ENCODE measurements at regions not wholly inside any gene's neighbourhood (a gene's known extent, or its start where the extent isn't known, plus 50 kb on each side); places are given as distances from the start of the nearest gene placed in this dataset.

DNA sequence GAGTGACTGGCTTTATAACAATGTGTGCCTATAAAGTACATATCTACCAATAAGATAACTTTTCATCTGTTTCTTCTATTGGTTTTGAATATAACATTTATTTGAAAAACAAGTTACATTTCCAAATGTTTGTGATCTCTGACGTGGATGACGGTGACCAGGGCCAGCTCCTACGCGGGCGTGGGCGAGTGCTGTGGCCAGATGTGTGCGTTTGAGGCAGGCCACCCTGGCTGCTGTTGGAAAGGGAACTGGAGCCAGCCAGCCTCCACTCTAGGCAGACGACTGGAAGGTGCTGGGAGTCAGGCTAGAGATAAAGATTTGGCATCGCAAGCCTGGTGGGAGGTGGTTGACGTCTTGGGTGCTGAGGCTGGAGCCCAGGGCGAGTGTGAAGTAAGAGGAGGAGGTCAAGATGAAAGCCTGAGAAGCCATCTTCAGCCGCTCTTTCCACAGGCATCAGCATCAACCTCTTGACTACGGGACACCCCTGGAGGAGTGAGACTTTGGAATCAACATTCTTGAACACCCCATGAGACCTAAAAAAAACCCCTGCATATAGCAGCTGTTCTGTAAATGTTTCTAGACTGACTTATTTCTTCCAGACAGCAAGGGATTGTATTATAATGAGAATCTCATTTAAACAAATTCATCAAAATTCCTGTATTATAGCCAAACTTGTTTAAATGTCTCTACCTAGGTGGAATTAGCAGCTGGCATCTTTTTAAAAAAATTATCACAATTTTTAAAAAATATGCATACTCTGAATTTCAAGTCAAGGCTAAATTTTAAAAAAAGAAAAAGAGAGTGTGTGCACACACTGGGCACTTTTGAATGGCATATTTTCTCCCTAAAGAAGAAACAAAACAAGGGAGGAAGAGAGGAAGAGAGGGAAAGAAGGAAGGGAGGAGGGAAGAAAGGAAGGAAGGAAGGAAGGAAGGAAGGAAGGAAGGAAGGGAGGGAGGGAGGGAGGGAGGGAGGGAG lies 112.5 kb upstream of the SLC44A3 start:
- DNase-seq = no peak

GRCh38 chr1:94702442-94702815 lies 117.7 kb upstream of the SLC44A3 start:
- no peak for DNase-seq

GRCh38 chr1:94701796-94702441 lies 118.2 kb upstream of the SLC44A3 start:
- DNase-seq = no peak

DNA sequence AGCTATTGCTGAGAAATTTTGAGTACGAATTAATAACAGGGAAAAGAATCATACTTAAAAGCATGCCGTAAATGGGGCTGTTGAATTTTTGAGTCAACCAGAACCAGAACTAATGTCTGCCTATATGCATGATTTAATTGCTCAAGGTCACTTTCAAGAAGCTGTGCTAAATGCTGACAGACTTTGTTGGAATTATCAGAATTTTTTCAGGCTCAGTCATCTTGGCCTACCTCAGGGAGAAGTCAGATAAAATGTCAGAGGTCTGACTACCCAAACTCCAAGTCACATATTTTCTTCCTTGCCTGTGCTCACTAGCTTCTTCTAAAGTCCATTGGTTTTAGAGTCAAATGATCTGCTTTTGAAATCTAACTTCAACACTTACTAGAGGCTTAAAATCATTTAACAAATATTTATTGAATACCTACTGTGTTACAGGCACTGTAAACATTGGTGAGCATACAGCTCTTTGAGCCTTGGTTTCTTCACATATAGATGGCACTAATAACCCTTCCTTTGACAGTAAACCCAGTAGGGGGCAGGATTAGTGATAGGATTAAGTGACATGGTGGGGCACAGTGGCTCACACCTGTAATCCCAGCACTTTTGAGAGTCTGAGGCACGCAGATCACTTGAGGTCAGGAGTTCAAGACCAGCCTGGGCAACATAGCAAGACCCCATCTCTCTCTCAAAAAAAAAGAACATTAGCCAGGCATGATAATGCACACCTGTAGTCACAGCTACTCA lies 121.2 kb upstream of the SLC44A3 start:
- DNase-seq = no peak

DNA sequence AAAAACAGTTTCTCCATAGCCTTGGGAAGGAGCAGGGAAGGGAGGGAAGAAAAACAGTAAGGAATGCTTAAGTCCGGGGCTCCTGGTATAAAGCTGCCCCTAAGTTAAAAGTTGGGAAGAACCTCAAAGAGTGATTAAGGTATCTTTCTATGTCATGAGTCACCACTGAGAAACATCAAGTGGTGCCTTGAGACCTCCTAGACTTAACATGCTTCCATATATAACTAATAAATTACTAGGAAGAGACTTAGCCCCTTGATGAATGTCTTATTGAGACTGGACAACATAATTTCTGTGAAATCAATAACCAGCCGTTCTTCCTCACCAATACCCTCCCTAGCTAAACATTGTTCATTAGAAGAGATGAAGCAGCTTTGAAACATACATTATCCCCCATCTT lies 121.8 kb upstream of the SLC44A3 start:
- no peak for DNase-seq

- DNase-seq = no peak
These were observed 122.3 kb upstream of the SLC44A3 start for GRCh38 chr1:94697839-94698238.

DNA sequence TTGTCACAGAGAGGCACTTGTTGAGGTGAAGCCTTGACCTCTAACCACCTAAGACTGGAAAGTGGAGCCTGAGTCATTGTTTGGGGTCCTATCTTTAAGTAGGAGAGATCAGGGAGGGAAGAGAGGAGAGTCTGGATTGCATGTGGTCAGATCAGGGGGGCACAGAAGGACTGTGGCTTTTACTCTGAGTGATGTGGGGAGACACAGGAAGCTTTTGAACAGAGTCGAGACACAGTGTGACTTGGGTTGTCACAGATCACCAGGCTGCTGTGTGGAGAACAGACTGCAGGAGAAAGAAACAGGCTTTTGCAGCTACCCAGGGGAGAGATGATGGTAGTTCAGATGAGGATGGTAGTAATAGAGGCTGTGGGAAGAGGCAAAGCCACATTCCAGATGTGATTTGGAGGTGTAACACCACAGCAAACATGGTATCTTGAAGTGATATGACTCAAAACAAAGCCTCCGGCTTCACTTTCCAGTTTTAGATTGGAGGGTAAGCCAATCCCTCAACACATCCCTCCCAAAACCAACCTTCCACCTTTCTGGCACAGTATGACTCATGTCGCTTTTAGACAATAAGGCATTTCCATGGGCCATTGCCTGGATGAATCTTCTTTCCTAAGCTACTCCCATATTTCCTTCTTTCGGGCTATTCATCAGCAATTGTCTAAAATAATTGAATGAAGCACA lies 125.8 kb upstream of the SLC44A3 start:
- DNase-seq = no peak

DNA sequence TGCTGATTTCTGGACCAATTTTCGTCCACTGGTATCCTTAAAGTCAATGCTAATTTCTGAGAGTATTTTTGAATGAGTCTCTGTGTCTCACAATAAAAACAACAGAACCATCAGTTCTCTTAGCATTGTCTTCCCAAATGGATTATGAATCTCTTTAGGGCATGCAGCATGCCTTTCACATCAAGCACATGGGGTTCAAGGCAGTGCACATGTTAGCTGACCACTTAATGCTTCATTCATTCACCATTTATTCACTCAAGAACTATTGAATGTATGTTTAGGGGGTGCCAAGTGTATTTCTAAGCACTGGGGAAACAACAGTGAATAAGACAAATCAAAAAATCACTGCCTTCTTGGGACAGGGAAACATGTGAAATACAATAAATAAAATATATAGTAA lies 126.7 kb upstream of the SLC44A3 start:
- DNase-seq = no peak

DNA sequence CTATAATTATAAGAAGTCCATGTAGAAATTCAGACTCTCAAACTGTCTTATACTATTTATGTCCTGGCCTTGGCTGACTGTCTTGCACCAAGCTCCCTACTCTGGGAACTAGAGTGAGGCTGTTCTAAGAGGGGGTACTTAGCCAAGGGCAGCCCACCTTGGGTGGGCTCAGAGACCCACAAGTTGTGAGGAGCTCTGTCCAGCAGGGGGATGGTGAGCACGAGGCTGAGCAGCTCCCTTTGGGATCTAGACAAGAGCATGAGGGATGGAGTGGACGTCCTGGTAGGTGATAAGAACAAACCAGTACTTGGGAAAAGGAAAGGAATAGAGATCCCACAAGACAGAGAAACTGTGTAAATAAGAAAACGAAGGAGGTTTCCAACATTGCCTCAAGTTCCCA lies 127.1 kb upstream of the SLC44A3 start:
- no peak for DNase-seq

DNA sequence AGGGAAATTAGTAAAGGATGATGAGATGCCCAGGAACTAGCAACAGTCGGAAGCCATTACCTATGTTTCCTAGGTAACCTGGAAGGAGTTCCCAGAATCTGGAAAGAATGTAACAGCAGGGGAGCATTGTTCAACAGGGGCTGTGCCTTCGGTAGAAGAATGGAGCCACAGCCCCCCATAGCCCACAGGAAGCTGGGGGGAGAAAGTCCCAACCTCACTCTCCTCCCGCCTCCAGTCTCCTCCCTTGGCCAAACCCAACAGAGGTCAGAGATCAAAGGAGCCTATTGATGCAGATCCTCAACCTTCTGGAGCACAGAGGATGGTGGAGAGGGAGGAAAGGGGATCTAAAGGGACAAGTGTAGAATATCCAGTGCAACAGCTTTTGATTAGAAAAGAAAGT lies 131.5 kb upstream of the SLC44A3 start:
- no peak for DNase-seq

DNA sequence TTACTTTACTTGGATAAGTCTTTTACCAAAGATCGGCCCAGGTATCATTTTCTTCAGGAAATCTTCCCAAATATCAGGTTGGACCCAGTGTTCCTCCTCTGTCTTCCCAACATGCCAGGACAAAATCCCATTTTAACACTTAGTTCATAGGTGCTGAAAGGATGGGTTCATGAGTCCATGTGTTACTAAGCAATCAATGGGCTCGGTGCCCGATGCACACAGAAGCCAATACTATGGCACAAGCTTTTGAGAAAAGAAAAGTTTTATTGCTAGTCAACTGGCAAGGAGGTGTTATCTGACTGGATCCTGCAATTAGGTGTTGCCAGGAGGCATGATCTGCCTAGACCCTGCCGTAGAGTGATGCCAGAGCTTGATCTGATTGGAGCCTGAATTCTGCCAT lies 133.3 kb upstream of the SLC44A3 start:
- no peak for DNase-seq

DNA sequence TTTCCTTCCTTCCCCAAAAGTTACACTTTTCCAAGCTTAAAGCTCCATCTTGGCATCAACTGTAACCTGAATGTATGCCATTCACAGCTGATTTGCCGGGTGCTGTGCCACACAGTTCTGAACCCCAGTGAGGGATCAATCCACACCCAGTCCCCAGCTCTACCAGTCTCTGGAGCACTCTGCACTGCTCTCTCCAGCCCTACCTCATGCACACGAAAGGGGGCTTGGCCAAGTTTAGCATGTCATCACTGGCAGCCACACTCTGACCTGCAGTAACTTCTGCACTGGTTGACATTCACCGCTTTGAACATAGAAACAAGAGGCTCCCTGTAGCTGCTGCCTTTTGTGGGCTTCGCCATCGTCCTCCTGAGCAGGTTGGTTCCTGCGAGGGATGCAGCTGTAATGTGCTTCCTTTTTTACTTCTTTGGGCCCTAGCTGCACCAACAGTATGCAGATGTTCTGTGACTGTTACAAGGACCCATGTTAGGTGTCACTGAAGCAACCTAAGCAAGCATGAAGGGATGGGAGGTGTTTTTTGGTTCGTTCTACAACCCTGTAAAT lies 135.4 kb upstream of the SLC44A3 start:
- no peak for DNase-seq

- DNase-seq = no peak
These were observed 136.3 kb upstream of the SLC44A3 start for GRCh38 chr1:94683886-94684285.

- no peak for DNase-seq
These were observed 138.4 kb upstream of the F3 start for GRCh38 chr1:94680039-94680377.

DNA sequence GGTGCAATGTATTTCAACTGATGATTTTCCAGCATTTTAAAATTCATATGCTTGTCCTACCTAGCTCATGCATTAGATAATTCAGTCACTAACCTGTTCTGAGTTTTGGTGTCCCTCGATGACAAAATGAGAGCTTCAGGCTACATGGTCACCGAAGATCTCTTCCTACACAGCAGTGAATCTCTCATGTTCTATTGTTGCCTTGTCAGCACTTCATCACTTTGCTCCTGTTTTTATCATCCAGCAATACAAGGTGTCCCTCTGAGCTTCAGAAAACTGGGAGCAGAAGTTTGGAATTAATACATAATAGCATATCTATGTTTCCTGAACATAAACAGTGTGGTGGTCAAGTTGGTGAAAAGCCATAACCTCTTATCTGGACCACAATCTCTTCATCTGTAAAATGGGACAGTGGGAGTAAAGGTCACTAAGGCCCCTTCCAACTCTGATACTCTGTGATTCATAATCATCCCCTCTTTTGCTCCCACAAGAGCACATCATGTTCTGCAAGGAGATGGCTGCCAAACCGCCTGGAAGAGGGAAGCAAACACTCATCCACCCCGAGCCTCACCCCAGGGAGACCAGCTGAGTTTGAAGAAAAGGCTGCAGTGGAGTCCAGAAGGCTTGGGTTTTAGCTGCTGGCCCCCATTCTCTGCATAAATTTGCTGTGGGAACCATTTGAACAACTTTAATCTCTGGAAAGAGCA lies 137.9 kb upstream of the F3 start:
- DNase-seq = no peak

DNA sequence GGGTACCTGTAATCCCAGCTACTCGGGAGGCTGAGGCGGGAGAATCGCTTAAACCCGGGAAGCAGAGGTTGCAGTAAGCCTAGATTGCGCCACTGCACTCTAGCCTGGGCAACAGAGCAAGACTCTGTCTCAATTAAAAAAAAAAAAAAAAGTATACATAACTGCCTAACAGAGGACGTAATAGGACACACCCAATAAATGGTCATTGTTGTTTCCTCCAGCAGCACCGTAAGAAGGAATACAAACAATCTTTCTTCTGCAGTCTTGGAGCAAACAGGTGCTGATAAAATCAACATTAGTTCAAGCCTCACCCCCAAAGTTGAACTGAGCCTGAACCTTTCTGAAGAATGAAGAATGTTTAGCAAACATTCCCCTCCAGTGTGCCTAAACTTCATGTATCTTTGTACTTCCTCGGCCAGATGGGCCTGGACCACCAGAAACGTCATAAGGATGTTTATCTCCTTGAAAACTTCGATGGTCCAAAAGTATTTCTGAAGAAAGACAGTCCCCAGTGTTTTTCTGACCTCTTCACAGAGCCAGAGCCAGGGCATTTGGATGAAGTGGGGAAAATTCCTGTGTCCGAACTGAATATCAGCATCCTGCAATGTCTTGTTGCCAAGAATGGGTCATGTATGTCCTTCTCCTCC lies 136.8 kb upstream of the F3 start:
- DNase-seq = no peak

DNA sequence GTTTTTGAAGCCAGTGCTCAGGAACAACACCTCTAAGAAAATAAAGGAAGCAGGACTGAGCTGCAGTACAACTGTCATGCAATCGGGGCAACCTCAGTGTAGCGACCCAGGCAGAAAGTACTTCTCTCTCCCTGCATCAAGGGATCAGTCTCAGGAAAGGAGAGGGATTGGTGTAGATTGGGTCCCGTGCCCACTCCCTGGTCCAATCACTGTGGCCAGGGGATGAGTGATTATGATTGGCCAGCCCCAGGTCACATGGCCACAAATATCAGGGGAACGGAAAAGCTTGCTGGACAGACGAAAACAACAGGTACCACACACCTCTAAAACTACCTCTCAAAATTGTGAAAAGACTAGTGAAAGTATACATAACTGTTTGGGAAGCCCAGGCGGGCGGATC lies 136.2 kb upstream of the F3 start:
- DNase-seq = no peak

DNA sequence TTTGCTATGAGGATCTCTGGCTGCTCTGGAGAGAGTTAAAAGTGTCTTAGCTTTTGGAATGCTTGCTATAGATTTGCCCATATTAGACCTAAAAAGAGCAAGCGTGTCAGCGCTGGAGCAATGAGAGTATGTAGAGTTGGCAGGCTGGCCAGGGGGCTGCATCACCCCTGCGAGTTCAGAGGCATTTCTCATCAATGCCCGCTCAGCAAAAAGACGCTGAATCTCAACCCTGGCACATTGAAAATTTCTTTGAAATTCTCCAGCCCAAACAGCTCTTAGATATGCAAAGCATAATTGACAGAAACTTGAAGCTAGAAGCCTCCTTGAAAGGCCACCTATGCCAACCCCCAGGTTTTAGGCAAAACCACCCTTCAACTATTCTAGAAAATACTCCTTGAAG lies 135.5 kb upstream of the F3 start:
- DNase-seq = no peak

GRCh38 chr1:94676686-94677085 lies 135.1 kb upstream of the F3 start:
- no peak for DNase-seq

DNA sequence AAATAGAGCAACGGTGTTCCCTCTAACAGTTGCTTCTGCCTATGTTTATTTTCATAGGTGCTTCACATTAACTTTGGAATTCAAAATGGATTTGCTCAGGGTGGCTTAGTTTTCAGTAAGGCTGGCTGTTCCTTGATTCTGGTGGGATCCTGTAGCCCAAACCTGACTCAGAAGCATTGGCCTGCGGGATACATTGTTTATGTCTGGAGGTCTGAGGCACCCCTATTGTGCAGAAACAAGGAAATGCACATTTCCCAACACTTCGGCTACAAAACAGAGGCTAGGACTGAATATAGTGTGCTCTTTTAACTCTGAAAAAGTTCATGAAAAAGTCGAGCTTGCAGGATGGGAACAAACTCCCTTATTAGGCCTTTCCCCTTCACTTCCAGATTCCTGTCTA lies 133.8 kb upstream of the F3 start:
- no peak for DNase-seq

- DNase-seq = no peak
These were observed 133.3 kb upstream of the F3 start for GRCh38 chr1:94674876-94675275.

GRCh38 chr1:94672934-94673333 lies 131.4 kb upstream of the F3 start:
- DNase-seq = no peak
